ENCODE measurements at regions not wholly inside any gene's neighbourhood (a gene's known extent, or its start where the extent isn't known, plus 50 kb on each side); places are given as distances from the start of the nearest gene placed in this dataset.

DNA sequence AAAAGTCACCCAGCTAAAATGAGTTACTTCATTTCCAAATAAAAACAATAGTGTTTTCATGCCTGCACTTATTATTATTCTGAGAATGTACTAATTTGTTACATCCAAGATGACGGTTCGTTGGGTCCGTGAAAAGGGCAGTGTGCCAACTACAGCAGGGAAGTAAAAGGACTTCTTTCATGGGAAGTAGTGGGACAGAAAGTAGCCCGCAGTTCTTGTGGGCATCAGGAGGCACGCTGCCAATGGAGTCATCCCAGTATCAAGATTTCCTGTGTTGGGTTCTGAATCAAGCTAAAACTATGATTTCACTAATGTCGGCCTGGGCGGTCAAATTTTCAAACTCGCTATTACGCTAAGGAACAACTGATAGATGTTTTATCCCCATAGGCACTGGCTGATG, 254.5 kb upstream of the SOX2 start:
- TF ChIP-seq POLR2A (IDR thresholded peaks at IDR 0.05): no peak
- no peak for TF ChIP-seq CTCF (IDR thresholded peaks at IDR 0.05)

All from upper lobe of left lung (tissue), 4 donors.